Mesenchymal stem cell (in vitro differentiated cells and primary cell): ENCODE measurements at regions not wholly inside any gene's neighbourhood (a gene's known extent, or its start where the extent isn't known, plus 50 kb on each side); places are given as distances from the start of the nearest gene placed in this dataset.

ENCODE experiments used
- DNase-seq: peaks from one replicate; pipeline ENCODE4 v3.0.0-alpha.2; 2013
- H2AFZ ChIP-seq: one replicate; pipeline ENCODE4 v1.6.1; 2013; ENCODE audit warnings: low read depth, mild to moderate bottlenecking, control low read depth, inconsistent platforms, low read length, moderate library complexity
- H2AK5ac ChIP-seq: 2 replicates; pipeline ENCODE4 v1.6.1; 2013; ENCODE audit warnings: low read length, moderate library complexity, mild to moderate bottlenecking, inconsistent platforms; ENCODE audit not compliant: severe bottlenecking
- H2BK120ac ChIP-seq: one replicate; pipeline ENCODE4 v1.6.1; 2013; ENCODE audit warnings: low read depth, mild to moderate bottlenecking, inconsistent platforms, low read length, moderate library complexity
- H2BK12ac ChIP-seq, 2 experiments: one replicate each; pipeline ENCODE4 v1.6.1; 2013; ENCODE audit warnings: inconsistent platforms in 2 of 2, low read length in 2 of 2, mild to moderate bottlenecking in 2 of 2, moderate library complexity in 2 of 2, control low read depth in 1 of 2
- H2BK15ac ChIP-seq: one replicate; pipeline ENCODE4 v1.6.1; 2013; ENCODE audit warnings: mild to moderate bottlenecking, low read depth, inconsistent platforms; ENCODE audit not compliant: poor library complexity, severe bottlenecking
- H2BK5ac ChIP-seq: 2 replicates; pipeline ENCODE4 v1.6.1; 2013; ENCODE audit warnings: low read depth, mild to moderate bottlenecking, low read length, control low read depth, inconsistent platforms; ENCODE audit not compliant: poor library complexity, severe bottlenecking
- H3K14ac ChIP-seq, 2 experiments: one replicate each; pipeline ENCODE4 v1.6.1; 2013; ENCODE audit warnings: inconsistent platforms in 2 of 2, low read length in 2 of 2, control low read depth in 1 of 2, mild to moderate bottlenecking in 1 of 2, moderate library complexity in 1 of 2
- H3K18ac ChIP-seq, 2 experiments: one replicate each; pipeline ENCODE4 v1.6.1; 2013; ENCODE audit warnings: inconsistent platforms in 2 of 2, low read length in 2 of 2, control low read depth in 1 of 2, low read depth in 1 of 2, mild to moderate bottlenecking in 1 of 2
- H3K23ac ChIP-seq, 2 experiments: one replicate each; pipeline ENCODE4 v1.6.1; 2013; ENCODE audit warnings: inconsistent platforms in 2 of 2, low read length in 2 of 2, mild to moderate bottlenecking in 2 of 2, moderate library complexity in 2 of 2, control low read depth in 1 of 2
- H3K27ac ChIP-seq: 2 replicates; pipeline ENCODE4 v1.5.1; 2013; ENCODE audit warnings: mild to moderate bottlenecking, moderate library complexity, low read length, control low read depth, inconsistent platforms; ENCODE audit not compliant: poor library complexity, severe bottlenecking
- H3K27me3 ChIP-seq, 2 experiments: 2 replicates each; pipeline versions ENCODE4 v1.6.1 to v1.7.0; 2013; ENCODE audit warnings: low read length in 2 of 2, mild to moderate bottlenecking in 2 of 2, moderate library complexity in 2 of 2, control low read depth in 1 of 2, inconsistent platforms in 1 of 2; ENCODE audit not compliant: control insufficient read depth in 1 of 2, insufficient read depth in 1 of 2
- H3K36me3 ChIP-seq, 2 experiments: 2 replicates each; pipeline versions ENCODE4 v1.6.1 to v1.7.0; 2013; ENCODE audit warnings: low read length in 2 of 2, control low read depth in 1 of 2, inconsistent platforms in 1 of 2, low read depth in 1 of 2, mild to moderate bottlenecking in 1 of 2; ENCODE audit not compliant: insufficient read depth in 2 of 2, control insufficient read depth in 1 of 2
- H3K4ac ChIP-seq, 2 experiments: one replicate each; pipeline ENCODE4 v1.6.1; 2013; ENCODE audit warnings: inconsistent platforms in 2 of 2, low read length in 2 of 2, mild to moderate bottlenecking in 2 of 2, moderate library complexity in 2 of 2, control low read depth in 1 of 2, low read depth in 1 of 2
- H3K4me1 ChIP-seq: 2 replicates; pipeline ENCODE4 v1.6.1; 2013; ENCODE audit warnings: low read depth, low read length, control low read depth; ENCODE audit not compliant: control insufficient read depth, insufficient read depth
- H3K4me2 ChIP-seq: 2 replicates; pipeline ENCODE4 v1.6.1; 2013; ENCODE audit warnings: low read length, mild to moderate bottlenecking, inconsistent platforms; ENCODE audit not compliant: poor library complexity, severe bottlenecking
- H3K4me3 ChIP-seq, 2 experiments: 2 replicates each; pipeline versions ENCODE4 v1.5.1 to v1.7.0; 2013; ENCODE audit warnings: low read length in 2 of 2, mild to moderate bottlenecking in 2 of 2, control low read depth in 1 of 2, low read depth in 1 of 2; ENCODE audit not compliant: insufficient read depth in 1 of 2
- H3K79me1 ChIP-seq: replicated peaks from 2 replicates; pipeline ENCODE4 v1.6.1; 2013; ENCODE audit warnings: mild to moderate bottlenecking, control low read depth, low read length, inconsistent platforms; ENCODE audit not compliant: poor library complexity, severe bottlenecking
- H3K9ac ChIP-seq: 2 replicates; pipeline ENCODE4 v1.7.0; 2013; ENCODE audit warnings: mild to moderate bottlenecking, low read length, moderate library complexity
- H3K9me3 ChIP-seq: 2 replicates; pipeline ENCODE4 v1.7.0; 2013; ENCODE audit warnings: mild to moderate bottlenecking, low read length; ENCODE audit not compliant: control insufficient read depth
- H4K8ac ChIP-seq: one replicate; pipeline ENCODE4 v1.6.1; 2013; ENCODE audit warnings: inconsistent platforms, mild to moderate bottlenecking, low read length, moderate library complexity
- H4K91ac ChIP-seq: one replicate; pipeline ENCODE4 v1.6.1; 2013; ENCODE audit warnings: mild to moderate bottlenecking, low read length, inconsistent platforms
- WGBS: methylation state at CpG from one replicate; pipeline ENCODE4 v1.1.7; 2013; ENCODE audit warnings: mixed read lengths; 5-methylcytosine and 5-hydroxymethylcytosine counted together

- Histone ChIP-seq H2BK120ac (no peak overlapping the region), H3K9ac (no peak overlapping the region), H3K79me1 (no peaks in the 10 kb centered on the region), H4K91ac (no peak overlapping the region), H2BK15ac (no peak overlapping the region), H3K27ac (no peak overlapping the region), H2BK5ac (no peak overlapping the region), H3K27me3 (peaks cover 0 to 29% of the 10 kb centered on the region in 2 experiments), H3K4ac (no peak overlapping the region), H2BK12ac (no peak overlapping the region), H3K36me3 (no peaks in the 10 kb centered on the region), H3K4me2 (no peak overlapping the region), H3K4me3 (no peak overlapping the region), H2AK5ac (no peak overlapping the region), H3K4me1 (no peaks in the 10 kb centered on the region), H3K23ac (no peak overlapping the region), H3K18ac (no peak overlapping the region), H2AFZ (no peak overlapping the region), H4K8ac (no peak overlapping the region), H3K9me3 (no peaks in the 10 kb centered on the region), H3K14ac (peak overlapping the region in 1 of 2 experiments; percentile 12)
- 75% methylated on average over 7 of the region's 8 CpGs for WGBS
- no peak for DNase-seq
Measured at GRCh38 chr14:98928418-98928817, 343.6 kb downstream of the BCL11B start.

- H3K9me3 ChIP-seq = no peaks in the 10 kb centered on the region
- no peak overlapping the region for H2AFZ ChIP-seq
- no peak overlapping the region for H3K27ac ChIP-seq
- no peaks in the 10 kb centered on the region for H3K4me1 ChIP-seq
- H3K14ac ChIP-seq = no peak overlapping the region
- H3K4me2 ChIP-seq = no peak overlapping the region
- no peaks in the 10 kb centered on the region for H3K36me3 ChIP-seq
- H2BK15ac ChIP-seq = no peak overlapping the region
- no peaks in the 10 kb centered on the region for H3K79me1 ChIP-seq
- H2BK5ac ChIP-seq = no peak overlapping the region
- no peak overlapping the region for H3K4me3 ChIP-seq
- H3K9ac ChIP-seq = no peak overlapping the region
- H3K18ac ChIP-seq = no peak overlapping the region
- no peak overlapping the region for H3K23ac ChIP-seq
- no peak overlapping the region for H3K4ac ChIP-seq
- H2BK120ac ChIP-seq = no peak overlapping the region
- DNase-seq = no peak
- H3K27me3 ChIP-seq = peaks cover 0 to 38% of the 10 kb centered on the region in 2 experiments
- H4K8ac ChIP-seq = no peak overlapping the region
- no peak overlapping the region for H2BK12ac ChIP-seq
- H4K91ac ChIP-seq = no peak overlapping the region
- H2AK5ac ChIP-seq = no peak overlapping the region
Measured at GRCh38 chr14:98931126-98931525, 340.9 kb downstream of the BCL11B start.

GRCh38 chr14:98931911-98932310, 340.1 kb downstream of the BCL11B start:
- no peak overlapping the region for H2BK12ac ChIP-seq

DNA sequence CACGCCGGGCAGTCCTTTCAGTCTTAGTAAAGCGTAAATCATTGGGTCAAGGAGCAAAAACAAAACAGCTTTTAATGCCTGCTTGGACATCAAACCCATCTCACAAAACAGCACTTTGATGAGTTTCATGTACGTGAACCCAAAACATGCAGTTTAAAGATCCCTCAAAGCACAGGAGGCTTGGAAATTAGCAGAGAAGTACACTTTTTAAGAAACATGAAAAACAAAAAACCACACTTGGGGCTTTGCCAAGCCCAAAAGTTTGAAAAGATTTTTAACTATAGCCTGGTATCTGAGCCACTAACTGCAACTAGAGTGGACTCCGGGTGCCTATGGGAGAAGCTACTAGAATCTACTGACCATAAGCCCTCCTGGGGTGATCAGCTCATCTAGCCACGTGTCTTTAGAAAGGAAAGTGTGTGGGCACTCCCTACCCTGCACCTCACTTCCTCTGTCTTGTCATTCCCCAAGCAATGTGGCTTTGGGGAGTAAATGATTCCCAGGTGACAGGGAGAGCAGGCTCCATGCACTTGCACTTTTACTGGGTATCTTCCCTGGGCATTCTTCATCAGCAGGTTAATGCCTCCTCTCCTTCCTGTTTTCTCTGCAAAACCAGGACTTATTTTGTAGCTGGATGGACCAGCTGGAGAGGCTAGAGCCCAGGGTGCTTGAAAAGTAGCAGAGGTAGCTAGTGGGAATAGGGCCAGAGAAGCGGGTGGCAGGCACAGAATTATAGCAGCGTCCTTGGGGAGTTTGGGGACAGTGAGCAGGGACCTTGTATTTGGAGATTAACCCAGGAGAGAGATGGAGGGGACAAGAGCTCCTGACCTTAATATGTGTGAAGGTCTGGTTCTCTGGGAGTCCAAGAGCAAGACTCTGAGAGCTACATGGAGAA, 339.3 kb downstream of the BCL11B start:
- H2BK12ac ChIP-seq = no peak overlapping the region
- no peak overlapping the region for H3K18ac ChIP-seq
- H2AFZ ChIP-seq = no peak overlapping the region
- no peak overlapping the region for H2AK5ac ChIP-seq
- no peak overlapping the region for H2BK15ac ChIP-seq
- H3K4ac ChIP-seq = no peak overlapping the region
- H3K27me3 ChIP-seq = peaks cover 0 to 38% of the 10 kb centered on the region in 2 experiments
- H3K4me1 ChIP-seq = no peaks in the 10 kb centered on the region
- no peak overlapping the region for H4K8ac ChIP-seq
- H3K4me3 ChIP-seq = no peak overlapping the region
- H3K9ac ChIP-seq = no peak overlapping the region
- DNase-seq = no peak
- H3K27ac ChIP-seq = no peak overlapping the region
- no peak overlapping the region for H3K23ac ChIP-seq
- H3K9me3 ChIP-seq = no peaks in the 10 kb centered on the region
- no peaks in the 10 kb centered on the region for H3K36me3 ChIP-seq
- no peaks in the 10 kb centered on the region for H3K79me1 ChIP-seq
- H4K91ac ChIP-seq = no peak overlapping the region
- WGBS = 67% methylated on average over 8 of the region's 8 CpGs
- H2BK5ac ChIP-seq = no peak overlapping the region
- H2BK120ac ChIP-seq = no peak overlapping the region
- H3K14ac ChIP-seq = no peak overlapping the region
- no peak overlapping the region for H3K4me2 ChIP-seq

More at GRCh38 chr14:98931911-98932310, 340.1 kb downstream of the BCL11B start:
- H3K4me3 ChIP-seq = no peak overlapping the region
- H3K9me3 ChIP-seq = no peaks in the 10 kb centered on the region
- no peak overlapping the region for H3K4me2 ChIP-seq
- H3K79me1 ChIP-seq = no peaks in the 10 kb centered on the region
- peaks cover 0 to 38% of the 10 kb centered on the region in 2 experiments for H3K27me3 ChIP-seq
- no peak overlapping the region for H2AK5ac ChIP-seq
- H3K27ac ChIP-seq = no peak overlapping the region
- no peak overlapping the region for H2BK15ac ChIP-seq
- H3K9ac ChIP-seq = no peak overlapping the region
- H3K4me1 ChIP-seq = no peaks in the 10 kb centered on the region
- H2AFZ ChIP-seq = no peak overlapping the region
- no peaks in the 10 kb centered on the region for H3K36me3 ChIP-seq
- no peak overlapping the region for H2BK120ac ChIP-seq
- H3K14ac ChIP-seq = no peak overlapping the region
- H3K18ac ChIP-seq = no peak overlapping the region
- WGBS = 71% methylated on average over 6 of the region's 8 CpGs
- DNase-seq = no peak
- H4K91ac ChIP-seq = no peak overlapping the region
- H3K4ac ChIP-seq = no peak overlapping the region
- no peak overlapping the region for H3K23ac ChIP-seq
- H4K8ac ChIP-seq = no peak overlapping the region
- no peak overlapping the region for H2BK5ac ChIP-seq
